ENCODE measurements at regions not wholly inside any gene's neighbourhood (a gene's known extent, or its start where the extent isn't known, plus 50 kb on each side); places are given as distances from the start of the nearest gene placed in this dataset.

- peak; percentile 36 for DNase-seq
- TF ChIP-seq POLR2AphosphoS5 (IDR thresholded peaks at IDR 0.05): no peak
- peak; percentile 65 to 80 (median 73) for TF ChIP-seq CTCF (IDR thresholded peaks at IDR 0.05)
- intact Hi-C loops (cut with DNase I; ENCODE audit: low total_unique reads) (loop anchor here (10.0 kb wide), 1 partner anchor 672 kb away; no protein-coding TSS in a partner anchor), in situ Hi-C loops (cut with MboI; ENCODE audit: low pct_ligation_motif_present in 1 of 4, low pct_unique_long_range_greater_than_20kb in 1 of 4, low sequenced_read_pairs in 3 of 4) (loop anchor here (10.0 to 25.0 kb wide), 3 partner anchors 168 to 659 kb away; partner anchors contain the start of gene PHYHIPL (in 1 of the 4))
- no peaks in the 10 kb centered on the region for H3K36me3 ChIP-seq
- no peaks in the 10 kb centered on the region for H3K27me3 ChIP-seq
- no peaks in the 10 kb centered on the region for H3K9me3 ChIP-seq
- H3K27ac ChIP-seq: peak overlapping the region; percentile 11 to 61 (median 42)
- 12 to 19% methylated on average over 3 of the region's 3 CpGs for WGBS, 2 donors (ENCODE audit: low coverage in 1 of 2)
- H3K4me1 ChIP-seq: peaks cover 0 to 4% (median 2%) of the 10 kb centered on the region in 4 donors
- no peak overlapping the region for H3K4me3 ChIP-seq
Measured at GRCh38 chr10:58952747-58953466, 223.5 kb upstream of the PHYHIPL start.

- no peaks in the 10 kb centered on the region for H3K27me3 ChIP-seq
- no peak overlapping the region for H3K4me3 ChIP-seq
- in situ Hi-C loops (cut with MboI; ENCODE audit: low pct_ligation_motif_present in 1 of 4, low pct_unique_long_range_greater_than_20kb in 1 of 4, low sequenced_read_pairs in 3 of 4): loop anchor here (10.0 to 25.0 kb wide), 3 partner anchors 169 to 658 kb away; partner anchors contain the start of gene PHYHIPL (in 1 of the 4)
- H3K4me1 ChIP-seq: peaks cover 0 to 4% (median 2%) of the 10 kb centered on the region in 4 donors
- WGBS, 2 donors (ENCODE audit: low coverage in 1 of 2): 91% methylated on average over 2 of the region's 2 CpGs; no CpG with 5 or more reads in 1 of the 2 donors
- H3K27ac ChIP-seq: no peak overlapping the region
- intact Hi-C loops (cut with DNase I; ENCODE audit: low total_unique reads): loop anchor here (10.0 kb wide), 1 partner anchor 671 kb away; no protein-coding TSS in a partner anchor
- no peak for DNase-seq
- H3K9me3 ChIP-seq: no peaks in the 10 kb centered on the region
- H3K36me3 ChIP-seq: no peaks in the 10 kb centered on the region
- TF ChIP-seq POLR2AphosphoS5 (IDR thresholded peaks at IDR 0.05) (no peak), EP300 (IDR thresholded peaks at IDR 0.05; ENCODE audit: low read depth) (no peak), CTCF (IDR thresholded peaks at IDR 0.05) (no peak), POLR2A (IDR thresholded peaks at IDR 0.05) (no peak)
Measured at GRCh38 chr10:58954178-58954577, 222.3 kb upstream of the PHYHIPL start.

DNA sequence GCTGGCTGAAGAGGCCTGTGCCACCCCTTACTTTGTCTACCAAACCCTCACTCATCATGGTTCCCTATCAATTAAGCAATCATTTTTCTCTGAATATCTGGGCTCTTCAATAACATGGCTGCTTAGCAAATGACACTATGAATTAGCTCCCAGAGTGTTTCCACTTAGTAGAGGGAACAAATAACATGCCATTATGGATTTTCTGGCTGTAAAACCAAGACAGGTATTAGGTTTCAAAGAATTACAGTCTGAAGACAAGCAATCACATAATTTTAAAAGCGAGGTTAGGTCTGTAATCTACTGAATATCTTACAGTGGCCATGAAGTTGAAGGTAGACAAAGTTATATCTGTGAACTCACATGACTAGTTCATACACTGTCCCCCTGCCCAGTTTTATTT is 220.8 kb upstream of the PHYHIPL start:
- peaks cover 0 to 4% (median 2%) of the 10 kb centered on the region in 4 donors for H3K4me1 ChIP-seq
- no peak overlapping the region for H3K27ac ChIP-seq
- DNase-seq: no peak
- in situ Hi-C loops (cut with MboI; ENCODE audit: low pct_ligation_motif_present in 1 of 4, low pct_unique_long_range_greater_than_20kb in 1 of 4, low sequenced_read_pairs in 3 of 4): loop anchor here (10.0 to 25.0 kb wide), 3 partner anchors 171 to 657 kb away; partner anchors contain the start of gene PHYHIPL (in 1 of the 4)
- H3K36me3 ChIP-seq: no peaks in the 10 kb centered on the region
- no peaks in the 10 kb centered on the region for H3K9me3 ChIP-seq
- 50 to 71% methylated on average over 1 of the region's 1 CpG for WGBS, 2 donors (ENCODE audit: low coverage in 1 of 2)
- intact Hi-C loops (cut with DNase I; ENCODE audit: low total_unique reads): loop anchor here (10.0 kb wide), 1 partner anchor 669 kb away; no protein-coding TSS in a partner anchor
- TF ChIP-seq EP300 (IDR thresholded peaks at IDR 0.05; ENCODE audit: low read depth): no peak
- no peak for TF ChIP-seq POLR2AphosphoS5 (IDR thresholded peaks at IDR 0.05)
- no peak for TF ChIP-seq POLR2A (IDR thresholded peaks at IDR 0.05)
- TF ChIP-seq CTCF (IDR thresholded peaks at IDR 0.05): no peak
- no peaks in the 10 kb centered on the region for H3K27me3 ChIP-seq
- no peak overlapping the region for H3K4me3 ChIP-seq

DNA sequence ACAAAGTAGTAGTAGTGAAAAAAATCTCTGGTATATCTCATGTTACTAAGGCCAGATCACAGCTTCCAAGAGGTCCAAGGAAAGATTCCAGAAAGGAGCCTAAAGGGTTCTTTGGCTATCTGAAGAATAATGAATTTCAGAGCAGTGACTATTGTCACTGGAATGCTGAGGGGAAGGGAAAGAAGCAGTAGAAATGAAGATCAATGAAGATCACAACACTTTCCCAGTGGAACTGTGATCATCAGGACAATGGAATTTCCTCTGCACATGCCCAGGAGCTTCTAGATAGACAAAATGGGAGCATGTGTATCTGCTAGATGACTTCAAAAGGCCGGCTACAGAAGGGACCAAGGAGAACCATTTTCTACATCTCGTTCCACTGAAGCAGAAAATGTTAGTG is 219.5 kb upstream of the PHYHIPL start:
- in situ Hi-C loops (cut with MboI; ENCODE audit: low pct_ligation_motif_present in 1 of 4, low pct_unique_long_range_greater_than_20kb in 1 of 4, low sequenced_read_pairs in 3 of 4) (loop anchor here (10.0 to 25.0 kb wide), 3 partner anchors 172 to 655 kb away; partner anchors contain the start of gene PHYHIPL (in 1 of the 4)), intact Hi-C loops (cut with DNase I; ENCODE audit: low total_unique reads) (loop anchor here (10.0 kb wide), 1 partner anchor 668 kb away; no protein-coding TSS in a partner anchor)
- no peak for DNase-seq
- TF ChIP-seq EP300 (IDR thresholded peaks at IDR 0.05; ENCODE audit: low read depth) (no peak), POLR2A (IDR thresholded peaks at IDR 0.05) (no peak), CTCF (IDR thresholded peaks at IDR 0.05) (no peak), POLR2AphosphoS5 (IDR thresholded peaks at IDR 0.05) (no peak)
- 84 to 86% methylated on average over 2 of the region's 2 CpGs for WGBS, 2 donors (ENCODE audit: low coverage in 1 of 2)
- H3K4me1 ChIP-seq: peaks cover 0 to 4% (median 2%) of the 10 kb centered on the region in 4 donors
- H3K9me3 ChIP-seq: no peaks in the 10 kb centered on the region
- H3K27me3 ChIP-seq: no peaks in the 10 kb centered on the region
- H3K27ac ChIP-seq: no peak overlapping the region
- H3K4me3 ChIP-seq: no peak overlapping the region
- no peaks in the 10 kb centered on the region for H3K36me3 ChIP-seq
